CD8-positive, alpha-beta memory T cell (primary cell): ENCODE measurements at regions not wholly inside any gene's neighbourhood (a gene's known extent, or its start where the extent isn't known, plus 50 kb on each side); places are given as distances from the start of the nearest gene placed in this dataset.

ENCODE experiments used
- CTCF ChIA-PET: fragments of 350-600 bp; sonication (Branson Sonifier 250); formaldehyde crosslinking; loops from one replicate; lab custom pipeline; 2021; ENCODE audit warnings: antibody characterized with exemption; lab: Charles Lee
- POLR2A ChIA-PET: fragments of 350-600 bp; sonication (Branson Sonifier 250); formaldehyde crosslinking; loops from one replicate; lab custom pipeline; 2021; ENCODE audit warnings: antibody characterized with exemption; lab: Charles Lee
- DNase-seq, 5 donors: peaks; one replicate each; pipeline versions ENCODE4 v3.0.0 to v3.0.0-alpha.2; 2020 to 2022; ENCODE audit warnings: mixed read lengths in 1 of 5
- H3K27ac ChIP-seq: one replicate; pipeline ENCODE4 v1.7.0; 2013; ENCODE audit warnings: low read depth, mild to moderate bottlenecking, low read length, moderate library complexity
- H3K27me3 ChIP-seq: 2 replicates; pipeline ENCODE4 v1.7.0; 2013; ENCODE audit warnings: low read length, mild to moderate bottlenecking; ENCODE audit not compliant: insufficient read depth, poor library complexity, severe bottlenecking
- H3K36me3 ChIP-seq: 2 replicates; pipeline ENCODE4 v1.7.0; 2013; ENCODE audit warnings: mild to moderate bottlenecking, low read length, moderate library complexity; ENCODE audit not compliant: insufficient read depth
- H3K4me1 ChIP-seq: 2 replicates; pipeline ENCODE4 v1.7.0; 2013; ENCODE audit warnings: mild to moderate bottlenecking, low read length, moderate library complexity; ENCODE audit not compliant: insufficient read depth
- H3K4me3 ChIP-seq: 2 replicates; pipeline ENCODE4 v1.7.0; 2013; ENCODE audit warnings: mild to moderate bottlenecking, low read length
- H3K9me3 ChIP-seq: 2 replicates; pipeline ENCODE4 v1.7.0; 2013; ENCODE audit warnings: mild to moderate bottlenecking, low read length
- H3K27ac Mint-ChIP-seq, 8 donors: one replicate each; pipeline ENCODE4 v1.8.0; 2020 to 2021; ENCODE audit warnings: mixed read lengths in 8 of 8, mild to moderate bottlenecking in 6 of 8, inconsistent platforms in 3 of 8, moderate library complexity in 3 of 8
- H3K27me3 Mint-ChIP-seq, 2 donors: one replicate each; pipeline ENCODE4 v1.8.0; 2020 to 2021; ENCODE audit warnings: mixed read lengths in 2 of 2, mild to moderate bottlenecking in 1 of 2, moderate library complexity in 1 of 2
- H3K36me3 Mint-ChIP-seq, 3 donors: one replicate each; pipeline ENCODE4 v1.8.0; 2020 to 2021; ENCODE audit warnings: mixed read lengths in 3 of 3, inconsistent platforms in 1 of 3, mild to moderate bottlenecking in 1 of 3
- H3K4me1 Mint-ChIP-seq, 3 donors: one replicate each; pipeline ENCODE4 v1.8.0; 2020 to 2021; ENCODE audit warnings: mixed read lengths in 3 of 3, inconsistent platforms in 1 of 3, mild to moderate bottlenecking in 1 of 3
- H3K4me3 Mint-ChIP-seq, 7 donors: one replicate each; pipeline ENCODE4 v1.8.0; 2020 to 2021; ENCODE audit warnings: mixed read lengths in 7 of 7, mild to moderate bottlenecking in 6 of 7, moderate library complexity in 4 of 7, inconsistent platforms in 2 of 7
- H3K9me3 Mint-ChIP-seq, 5 donors: one replicate each; pipeline ENCODE4 v1.8.0; 2020 to 2022; ENCODE audit warnings: mixed read lengths in 5 of 5, mild to moderate bottlenecking in 3 of 5, moderate library complexity in 2 of 5, inconsistent platforms in 1 of 5

DNA sequence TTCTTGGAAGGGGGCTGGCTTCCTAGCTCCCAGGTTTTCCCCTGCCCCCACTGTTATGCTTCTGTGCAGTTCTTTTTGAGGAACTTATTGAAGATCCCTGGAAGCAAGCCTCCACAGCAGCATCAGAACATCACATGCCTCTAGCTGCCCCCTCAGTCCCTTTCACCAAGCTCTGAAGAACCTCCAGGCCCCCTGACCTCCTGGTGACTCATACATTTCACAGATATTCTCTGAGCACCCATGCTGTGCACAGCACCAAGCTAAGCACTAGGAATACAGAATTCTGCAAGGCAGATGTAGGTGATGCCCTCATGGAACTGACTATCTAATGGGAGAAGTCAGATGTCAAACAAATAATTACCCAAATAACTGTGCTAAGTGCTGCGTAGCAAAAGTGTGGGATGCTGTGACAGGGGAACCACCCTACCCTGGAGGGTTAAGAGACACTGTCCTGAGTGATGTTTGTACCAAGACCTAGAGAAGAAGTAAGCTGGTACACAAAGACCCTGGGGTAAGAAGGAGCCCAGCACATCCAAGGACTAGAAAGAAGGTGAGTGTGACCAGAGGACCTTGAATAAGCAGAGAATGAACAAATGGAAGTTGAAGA, 213.7 kb upstream of the NR4A3 start:
- H3K9me3 ChIP-seq: no peaks in the 10 kb centered on the region
- Mint-ChIP-seq H3K4me1 (no peaks in the 10 kb centered on the region), H3K4me3 (no peak overlapping the region), H3K9me3 (peaks cover 0 to 5% (median 0%) of the 10 kb centered on the region in 5 donors), H3K27ac (no peak overlapping the region), H3K36me3 (peaks cover 0 to 3% (median 0%) of the 10 kb centered on the region in 3 donors), H3K27me3 (peaks cover 15 to 50% of the 10 kb centered on the region in 2 donors)
- DNase-seq: no peak
- CTCF ChIA-PET: no interaction called here
- no peaks in the 10 kb centered on the region for H3K36me3 ChIP-seq
- H3K27me3 ChIP-seq: no peaks in the 10 kb centered on the region
- no peaks in the 10 kb centered on the region for H3K4me1 ChIP-seq
- no peak overlapping the region for H3K4me3 ChIP-seq
- POLR2A ChIA-PET: no interaction called here
- no peak overlapping the region for H3K27ac ChIP-seq

DNA sequence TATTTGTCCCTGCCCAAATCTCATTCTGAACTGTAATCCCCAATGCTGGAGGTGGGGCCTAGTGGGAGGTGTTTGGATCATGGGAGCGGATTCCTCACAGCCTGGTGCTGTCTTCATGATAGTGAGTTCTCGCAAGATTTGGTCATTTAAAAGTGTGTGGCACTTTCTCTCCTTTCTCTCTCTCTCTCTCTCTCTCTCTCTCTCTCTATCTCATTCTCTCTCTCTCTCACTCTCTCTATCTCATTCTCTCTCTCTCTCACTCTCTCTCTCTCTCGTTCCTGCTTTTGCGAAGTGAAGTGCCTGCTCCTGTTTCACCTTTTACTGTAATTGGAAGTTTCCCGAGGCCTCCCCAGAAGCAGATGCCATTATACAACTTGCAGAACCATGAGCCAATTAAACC, 207.3 kb upstream of the NR4A3 start:
- Mint-ChIP-seq H3K4me3 (no peak overlapping the region), H3K27ac (no peak overlapping the region), H3K36me3 (peaks cover 0 to 3% (median 0%) of the 10 kb centered on the region in 3 donors), H3K4me1 (no peaks in the 10 kb centered on the region), H3K9me3 (peaks cover 0 to 6% (median 0%) of the 10 kb centered on the region in 5 donors), H3K27me3 (peaks cover 14 to 30% of the 10 kb centered on the region in 2 donors)
- Histone ChIP-seq H3K27ac (no peak overlapping the region), H3K36me3 (no peaks in the 10 kb centered on the region), H3K27me3 (no peaks in the 10 kb centered on the region), H3K4me3 (no peak overlapping the region), H3K4me1 (no peaks in the 10 kb centered on the region), H3K9me3 (no peaks in the 10 kb centered on the region)
- ChIA-PET POLR2A (no interaction called here), CTCF (no interaction called here)
- no peak for DNase-seq

- Mint-ChIP-seq H3K27me3 (peaks cover 5 to 9% of the 10 kb centered on the region in 2 donors), H3K4me1 (no peaks in the 10 kb centered on the region), H3K27ac (no peak overlapping the region), H3K9me3 (no peaks in the 10 kb centered on the region), H3K4me3 (no peak overlapping the region), H3K36me3 (no peaks in the 10 kb centered on the region)
- Histone ChIP-seq H3K9me3 (no peaks in the 10 kb centered on the region), H3K27ac (no peak overlapping the region), H3K27me3 (no peaks in the 10 kb centered on the region), H3K4me3 (no peak overlapping the region), H3K36me3 (no peaks in the 10 kb centered on the region), H3K4me1 (no peaks in the 10 kb centered on the region)
- no peak for DNase-seq
- CTCF ChIA-PET: no interaction called here
- POLR2A ChIA-PET: no interaction called here
These were observed 200.6 kb upstream of the NR4A3 start for GRCh38 chr9:99621040-99621439.

DNA sequence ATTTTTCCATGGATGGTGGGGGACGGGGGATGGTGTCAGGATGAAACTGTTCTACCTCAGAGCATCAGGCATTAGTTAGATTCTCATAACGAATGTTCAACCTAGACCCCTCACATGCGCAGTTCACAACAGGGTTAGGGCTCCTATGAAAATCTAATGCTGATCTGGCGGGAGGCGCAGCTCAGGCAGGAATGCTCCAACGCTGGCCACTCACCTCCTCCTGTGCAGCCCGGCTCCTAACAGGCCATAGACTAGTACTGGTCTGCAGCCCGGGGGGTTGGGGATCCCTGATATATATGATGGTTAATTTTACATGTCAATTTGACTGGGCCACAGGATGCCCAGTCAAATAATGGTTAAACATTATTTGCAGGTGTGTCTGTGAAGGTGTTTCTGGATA, 199.0 kb upstream of the NR4A3 start:
- ChIA-PET POLR2A (no interaction called here), CTCF (no interaction called here)
- H3K36me3 Mint-ChIP-seq: no peaks in the 10 kb centered on the region
- H3K27me3 ChIP-seq: no peaks in the 10 kb centered on the region
- DNase-seq: no peak
- H3K4me3 Mint-ChIP-seq: no peak overlapping the region
- H3K36me3 ChIP-seq: no peaks in the 10 kb centered on the region
- H3K27ac ChIP-seq: no peak overlapping the region
- peaks cover 5 to 16% of the 10 kb centered on the region in 2 donors for H3K27me3 Mint-ChIP-seq
- no peak overlapping the region for H3K4me3 ChIP-seq
- H3K4me1 Mint-ChIP-seq: no peaks in the 10 kb centered on the region
- no peak overlapping the region for H3K27ac Mint-ChIP-seq
- H3K4me1 ChIP-seq: no peaks in the 10 kb centered on the region
- no peaks in the 10 kb centered on the region for H3K9me3 ChIP-seq
- H3K9me3 Mint-ChIP-seq: no peaks in the 10 kb centered on the region

GRCh38 chr9:99623780-99624364, 197.8 kb upstream of the NR4A3 start:
- H3K36me3 ChIP-seq: no peaks in the 10 kb centered on the region
- H3K36me3 Mint-ChIP-seq: no peaks in the 10 kb centered on the region
- ChIA-PET POLR2A (no interaction called here), CTCF (no interaction called here)
- H3K4me3 ChIP-seq: no peak overlapping the region
- no peaks in the 10 kb centered on the region for H3K4me1 Mint-ChIP-seq
- no peak overlapping the region for H3K27ac Mint-ChIP-seq
- H3K9me3 Mint-ChIP-seq: no peaks in the 10 kb centered on the region
- no peaks in the 10 kb centered on the region for H3K9me3 ChIP-seq
- no peak overlapping the region for H3K27ac ChIP-seq
- no peak for DNase-seq
- H3K4me3 Mint-ChIP-seq: no peak overlapping the region
- H3K27me3 Mint-ChIP-seq: peaks cover 8 to 17% of the 10 kb centered on the region in 2 donors
- H3K27me3 ChIP-seq: no peaks in the 10 kb centered on the region
- no peaks in the 10 kb centered on the region for H3K4me1 ChIP-seq

- POLR2A ChIA-PET: no interaction called here
- Mint-ChIP-seq H3K27ac (no peak overlapping the region), H3K4me3 (no peak overlapping the region), H3K4me1 (no peaks in the 10 kb centered on the region), H3K27me3 (peaks cover 8 to 13% of the 10 kb centered on the region in 2 donors), H3K36me3 (no peaks in the 10 kb centered on the region), H3K9me3 (no peaks in the 10 kb centered on the region)
- Histone ChIP-seq H3K9me3 (no peaks in the 10 kb centered on the region), H3K27ac (no peak overlapping the region), H3K4me3 (no peak overlapping the region), H3K4me1 (no peaks in the 10 kb centered on the region), H3K27me3 (no peaks in the 10 kb centered on the region), H3K36me3 (no peaks in the 10 kb centered on the region)
- DNase-seq: no peak
- CTCF ChIA-PET: no interaction called here
These were observed 197.0 kb upstream of the NR4A3 start for GRCh38 chr9:99624499-99625233.

- DNase-seq: no peak
- Histone ChIP-seq H3K36me3 (no peaks in the 10 kb centered on the region), H3K27me3 (no peaks in the 10 kb centered on the region), H3K4me1 (no peaks in the 10 kb centered on the region), H3K4me3 (no peak overlapping the region), H3K27ac (no peak overlapping the region), H3K9me3 (no peaks in the 10 kb centered on the region)
- H3K27ac Mint-ChIP-seq: no peak overlapping the region
- H3K4me1 Mint-ChIP-seq: no peaks in the 10 kb centered on the region
- H3K27me3 Mint-ChIP-seq: peaks cover 5 to 11% of the 10 kb centered on the region in 2 donors
- H3K9me3 Mint-ChIP-seq: no peaks in the 10 kb centered on the region
- CTCF ChIA-PET: no interaction called here
- H3K36me3 Mint-ChIP-seq: no peaks in the 10 kb centered on the region
- POLR2A ChIA-PET: no interaction called here
- H3K4me3 Mint-ChIP-seq: no peak overlapping the region
These were observed 195.3 kb upstream of the NR4A3 start for GRCh38 chr9:99626426-99626825.

DNA sequence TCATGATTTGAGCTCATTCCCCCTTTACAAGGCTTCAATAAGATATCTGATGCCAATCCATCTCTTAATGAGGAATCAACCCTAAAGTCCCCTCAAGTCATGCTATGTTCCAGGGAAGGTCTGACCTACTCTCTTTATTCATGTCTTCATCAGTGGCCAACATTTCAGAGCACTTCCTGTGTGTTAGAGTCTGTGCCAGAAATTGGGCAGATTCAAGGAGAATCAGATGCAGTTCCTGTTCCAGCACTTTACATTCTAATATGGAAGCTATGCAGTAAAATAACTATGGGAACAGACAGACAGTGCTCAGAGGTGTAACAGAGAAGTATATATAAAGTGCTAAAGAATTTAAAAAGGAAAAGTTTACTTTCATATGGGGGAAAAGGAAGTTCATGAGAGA, 193.4 kb upstream of the NR4A3 start:
- Histone ChIP-seq H3K4me1 (no peaks in the 10 kb centered on the region), H3K36me3 (no peaks in the 10 kb centered on the region), H3K4me3 (no peak overlapping the region), H3K27me3 (no peaks in the 10 kb centered on the region), H3K27ac (no peak overlapping the region), H3K9me3 (no peaks in the 10 kb centered on the region)
- Mint-ChIP-seq H3K4me1 (no peaks in the 10 kb centered on the region), H3K36me3 (no peaks in the 10 kb centered on the region), H3K27me3 (peaks cover 5 to 11% of the 10 kb centered on the region in 2 donors), H3K4me3 (no peak overlapping the region), H3K27ac (no peak overlapping the region), H3K9me3 (no peaks in the 10 kb centered on the region)
- CTCF ChIA-PET: no interaction called here
- POLR2A ChIA-PET: no interaction called here
- no peak for DNase-seq
